GM12875 (cell line): ENCODE measurements at regions not wholly inside any gene's neighbourhood (a gene's known extent, or its start where the extent isn't known, plus 50 kb on each side); places are given as distances from the start of the nearest gene placed in this dataset.

ENCODE experiments used
- H3K4me3 ChIP-seq: one replicate; pipeline ENCODE4 v1.5.1; 2011; ENCODE audit warnings: low read depth, low read length, control low read depth
- TF ChIP-seq, protein P1 (sequence below): IDR thresholded peaks from 2 replicates; pipeline ENCODE4 v1.5.1; 2011; ENCODE audit warnings: low read depth, mild to moderate bottlenecking, control low read depth, inconsistent platforms, low read length, moderate library complexity, borderline replicate concordance; ENCODE audit not compliant: insufficient read depth

DNA sequence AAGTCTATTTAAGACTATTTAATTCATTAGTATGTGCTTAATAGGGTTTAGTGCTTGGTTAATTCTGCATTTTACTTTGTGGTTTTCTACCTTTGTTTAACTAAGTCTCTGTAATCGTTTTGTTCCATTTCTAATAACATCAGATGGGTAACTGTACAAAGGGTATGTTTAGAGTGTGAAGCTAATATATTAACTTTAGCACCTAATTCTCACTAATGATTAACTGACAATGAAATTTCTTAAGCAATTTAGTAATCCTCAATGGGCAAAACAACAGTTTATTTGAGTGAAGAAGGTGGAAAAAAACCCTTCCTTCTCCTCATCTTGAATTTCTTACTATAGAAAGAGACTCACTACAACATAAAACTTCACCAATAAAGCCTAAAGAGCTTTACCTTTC, 448.1 kb upstream of the MIR17HG start:
- no peak overlapping the region for H3K4me3 ChIP-seq
- TF ChIP-seq, protein P1, sequence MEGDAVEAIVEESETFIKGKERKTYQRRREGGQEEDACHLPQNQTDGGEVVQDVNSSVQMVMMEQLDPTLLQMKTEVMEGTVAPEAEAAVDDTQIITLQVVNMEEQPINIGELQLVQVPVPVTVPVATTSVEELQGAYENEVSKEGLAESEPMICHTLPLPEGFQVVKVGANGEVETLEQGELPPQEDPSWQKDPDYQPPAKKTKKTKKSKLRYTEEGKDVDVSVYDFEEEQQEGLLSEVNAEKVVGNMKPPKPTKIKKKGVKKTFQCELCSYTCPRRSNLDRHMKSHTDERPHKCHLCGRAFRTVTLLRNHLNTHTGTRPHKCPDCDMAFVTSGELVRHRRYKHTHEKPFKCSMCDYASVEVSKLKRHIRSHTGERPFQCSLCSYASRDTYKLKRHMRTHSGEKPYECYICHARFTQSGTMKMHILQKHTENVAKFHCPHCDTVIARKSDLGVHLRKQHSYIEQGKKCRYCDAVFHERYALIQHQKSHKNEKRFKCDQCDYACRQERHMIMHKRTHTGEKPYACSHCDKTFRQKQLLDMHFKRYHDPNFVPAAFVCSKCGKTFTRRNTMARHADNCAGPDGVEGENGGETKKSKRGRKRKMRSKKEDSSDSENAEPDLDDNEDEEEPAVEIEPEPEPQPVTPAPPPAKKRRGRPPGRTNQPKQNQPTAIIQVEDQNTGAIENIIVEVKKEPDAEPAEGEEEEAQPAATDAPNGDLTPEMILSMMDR, result no peak

DNA sequence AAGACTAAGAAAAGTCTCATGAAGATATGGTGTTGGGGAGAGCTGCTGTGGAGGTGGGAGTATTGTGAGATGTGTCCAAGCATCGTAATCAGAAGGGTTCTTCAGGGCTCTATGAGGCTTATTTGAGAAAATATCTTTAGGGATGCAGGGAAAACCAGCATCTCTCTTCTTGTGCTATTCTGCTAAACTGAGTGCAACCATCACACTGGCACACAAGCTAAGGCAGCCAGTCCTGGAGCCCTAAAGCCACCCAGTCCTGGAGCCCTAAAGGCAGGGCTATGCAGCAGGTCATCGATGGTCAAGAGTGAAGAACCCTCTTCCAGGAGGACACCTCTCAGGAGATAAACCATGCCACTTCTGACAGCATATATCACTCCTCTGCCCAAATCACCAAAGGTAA, 445.2 kb upstream of the MIR17HG start:
- TF ChIP-seq, protein P1, result no peak
- H3K4me3 ChIP-seq, result no peak overlapping the region

DNA sequence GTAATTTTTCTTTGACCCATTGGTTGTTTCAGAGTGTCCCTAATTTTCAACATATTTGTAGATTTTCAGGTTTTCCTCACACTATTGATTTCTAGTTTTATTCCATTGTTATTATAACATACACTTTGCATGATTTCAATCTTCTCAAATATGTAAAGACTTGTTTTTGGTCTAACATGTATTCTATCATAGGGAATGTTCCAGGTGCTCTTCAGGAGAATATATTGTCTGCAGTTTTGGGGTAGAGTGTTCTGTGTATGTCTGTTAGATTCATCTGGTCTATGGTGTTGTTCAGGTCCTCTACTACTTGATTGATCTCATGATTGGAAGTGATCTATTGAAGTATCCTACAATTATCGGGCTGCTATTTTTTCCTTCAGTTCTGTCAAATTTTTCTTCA, 440.9 kb upstream of the MIR17HG start:
- H3K4me3 ChIP-seq, result no peak overlapping the region
- TF ChIP-seq, protein P1, result no peak

DNA sequence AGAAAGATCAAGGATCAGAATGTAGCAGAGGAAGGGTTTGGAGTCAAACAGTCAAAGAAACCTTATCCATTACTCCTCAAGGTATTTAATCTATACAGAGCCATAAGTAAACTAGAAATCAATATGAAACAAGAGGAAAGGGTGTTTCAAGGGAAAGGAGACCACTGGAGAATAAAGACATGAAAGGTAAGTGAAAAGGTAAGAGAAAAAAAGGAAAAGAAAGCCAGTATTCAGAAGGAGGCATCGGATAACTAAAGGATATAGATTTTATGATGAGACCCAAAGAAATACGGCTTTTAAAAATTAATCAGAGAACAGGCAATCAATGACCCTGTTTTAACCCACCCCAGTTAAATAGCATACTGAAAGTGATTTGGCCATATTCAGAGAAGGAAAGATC, 438.7 kb upstream of the MIR17HG start:
- H3K4me3 ChIP-seq, result no peak overlapping the region
- TF ChIP-seq, protein P1, result no peak

DNA sequence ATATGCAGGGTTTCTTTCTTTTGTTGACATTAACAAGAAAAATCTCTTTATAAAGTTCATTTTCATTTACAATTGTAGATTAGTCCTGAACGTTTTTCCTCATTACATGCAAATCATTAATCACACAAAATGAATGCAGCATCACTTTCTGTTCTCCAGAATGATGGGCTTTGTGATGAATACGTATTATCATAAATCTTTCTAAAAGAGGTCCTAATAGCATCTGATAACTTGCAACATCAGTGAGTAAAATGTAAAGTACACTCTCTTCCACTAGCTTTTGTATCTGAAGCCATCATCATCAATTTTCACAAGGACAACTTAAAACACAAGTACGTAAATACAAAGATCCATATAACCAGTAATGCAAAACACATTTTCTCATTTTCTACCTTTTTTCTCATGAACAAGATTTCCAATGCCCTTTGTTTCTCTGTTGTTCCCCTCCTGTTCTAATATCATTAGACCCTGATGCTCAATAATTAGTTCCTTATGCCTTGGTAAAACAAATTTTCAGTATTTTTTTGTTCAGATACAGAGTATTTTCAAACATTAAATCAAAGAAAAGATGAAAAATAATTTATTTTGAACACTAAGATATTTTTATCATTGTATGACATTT, 437.4 kb upstream of the MIR17HG start:
- TF ChIP-seq, protein P1, result no peak
- no peak overlapping the region for H3K4me3 ChIP-seq

DNA sequence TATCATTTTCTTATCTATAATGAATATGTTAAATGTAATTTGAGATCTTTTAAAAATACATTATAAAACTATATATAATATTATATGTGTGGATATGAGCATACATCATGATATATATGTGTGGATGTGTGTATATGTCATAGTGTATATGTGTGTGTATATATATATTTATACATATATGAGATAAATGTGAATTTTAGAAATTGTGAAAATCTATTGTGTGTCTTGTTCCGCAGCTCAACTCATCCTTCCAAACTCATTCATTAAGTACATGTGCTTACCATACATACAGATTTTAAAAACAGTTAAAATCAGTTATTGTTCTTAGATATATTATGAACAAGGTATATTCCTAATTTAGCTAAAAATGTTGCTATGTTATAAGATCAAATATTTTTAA, 435.2 kb upstream of the MIR17HG start:
- H3K4me3 ChIP-seq, result no peak overlapping the region
- TF ChIP-seq, protein P1, result no peak

DNA sequence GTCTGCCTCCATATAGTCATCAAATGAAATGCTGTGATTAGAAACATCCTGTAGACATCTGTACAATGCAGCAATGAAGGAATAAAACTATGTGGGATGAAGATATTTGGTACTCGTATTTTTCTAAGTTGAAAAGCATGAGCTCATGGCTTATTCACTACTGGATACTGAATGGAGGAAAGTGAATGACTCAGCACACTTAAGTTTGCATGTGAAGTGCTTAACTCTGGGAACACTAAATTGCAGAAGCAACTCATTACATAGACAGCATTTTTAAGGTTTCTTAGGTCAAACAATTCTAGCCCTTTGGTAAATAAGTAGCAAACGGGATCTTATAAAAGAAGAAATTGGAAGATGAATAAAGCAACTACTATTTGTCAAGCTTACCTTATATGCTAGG, 429.0 kb upstream of the MIR17HG start:
- no peak overlapping the region for H3K4me3 ChIP-seq
- TF ChIP-seq, protein P1, result no peak
